ENCODE measurements at regions not wholly inside any gene's neighbourhood (a gene's known extent, or its start where the extent isn't known, plus 50 kb on each side); places are given as distances from the start of the nearest gene placed in this dataset.
"Not testable (repeated sequence)": the region's sequence is repeated elsewhere in the genome, so short reads cannot be mapped to it uniquely, and the experiment has no call there.

DNA sequence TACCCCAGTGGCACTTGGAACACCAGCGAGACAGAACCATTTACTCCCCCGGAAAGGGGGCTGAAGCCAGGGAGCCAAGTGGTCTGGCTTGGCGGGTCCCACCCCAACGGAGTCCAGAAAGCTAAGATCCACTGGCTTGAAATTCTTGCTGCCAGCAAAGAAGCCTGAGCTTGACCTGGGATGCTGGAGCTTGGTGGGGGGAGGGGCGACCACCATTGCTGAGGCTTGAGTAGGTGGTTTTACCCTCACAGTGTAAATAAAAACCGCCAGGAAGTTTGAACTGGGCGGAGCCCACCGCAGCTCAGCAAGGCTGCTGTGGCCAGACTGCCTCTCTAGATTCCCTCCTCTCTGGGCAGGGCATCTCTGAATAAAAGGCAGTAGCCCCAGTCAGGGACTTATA is 62.8 kb downstream of the RPS24 start:
- DNase-seq (ENCODE audit: low spot score); H3K36me3 ChIP-seq; H3K4me3 ChIP-seq; H3K9me3 ChIP-seq; H3K4me1 ChIP-seq (ENCODE audit: control insufficient read depth in 1 of 2, low read depth in 2 of 2); H3K27ac ChIP-seq; H3K27me3 ChIP-seq (replicated peaks; ENCODE audit: insufficient read depth); ATAC-seq (ENCODE audit: insufficient number of reproducible peaks, low FRiP score, low read depth): not testable (repeated sequence)

DNA sequence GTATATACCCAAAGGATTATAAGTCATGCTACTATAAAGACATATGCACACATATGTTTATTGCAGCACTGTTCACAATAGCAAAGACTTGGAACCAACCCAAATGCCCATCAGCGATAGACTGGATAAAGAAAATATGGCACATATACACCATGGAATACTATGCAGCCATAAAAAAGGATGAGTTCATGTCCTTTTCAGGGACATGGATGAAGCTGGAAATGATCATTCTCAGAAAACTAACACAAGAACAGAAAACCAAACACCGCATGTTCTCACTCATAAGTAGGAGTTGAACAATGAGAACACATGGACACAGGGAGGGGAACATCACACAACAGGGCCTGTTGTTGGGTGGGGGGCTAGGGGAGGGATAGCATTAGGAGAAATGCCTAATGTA is 68.9 kb downstream of the RPS24 start:
- H3K27me3 ChIP-seq (replicated peaks; ENCODE audit: insufficient read depth); H3K27ac ChIP-seq; H3K4me3 ChIP-seq; DNase-seq (ENCODE audit: low spot score); H3K4me1 ChIP-seq (ENCODE audit: control insufficient read depth in 1 of 2, low read depth in 2 of 2); ATAC-seq (ENCODE audit: insufficient number of reproducible peaks, low FRiP score, low read depth); H3K36me3 ChIP-seq: not testable (repeated sequence)
- peaks cover 12% of the 10 kb centered on the region for H3K9me3 ChIP-seq

DNA sequence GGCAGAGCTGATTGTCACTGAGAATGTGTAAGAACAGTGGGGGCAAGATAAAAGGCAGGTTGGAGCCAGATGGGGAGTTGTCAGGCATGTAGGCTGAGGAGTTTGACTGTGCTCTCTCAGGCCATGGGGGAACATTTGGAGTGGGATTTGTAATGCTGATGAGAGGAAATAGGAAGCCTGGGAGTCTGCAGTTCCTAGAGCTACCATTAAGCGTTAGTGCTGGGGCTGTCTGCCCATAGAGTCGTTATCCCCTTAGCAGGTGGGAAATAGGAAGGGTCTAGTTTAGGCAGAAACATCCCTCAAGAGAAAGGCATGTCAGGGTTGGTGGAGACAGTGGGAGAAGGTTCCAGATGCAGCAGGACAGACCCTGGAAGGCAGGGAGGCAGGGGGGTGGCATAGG is 75.5 kb downstream of the RPS24 start:
- Histone ChIP-seq H3K27ac (no peak overlapping the region), H3K4me1 (ENCODE audit: control insufficient read depth in 1 of 2, low read depth in 2 of 2) (no peaks in the 10 kb centered on the region), H3K36me3 (no peaks in the 10 kb centered on the region), H3K27me3 (replicated peaks; ENCODE audit: insufficient read depth) (no peaks in the 10 kb centered on the region), H3K9me3 (peaks cover 4% of the 10 kb centered on the region), H3K4me3 (no peak overlapping the region)
- no peak for ATAC-seq (ENCODE audit: insufficient number of reproducible peaks, low FRiP score, low read depth)
- DNase-seq (ENCODE audit: low spot score): no peak
- TF ChIP-seq, protein P1, sequence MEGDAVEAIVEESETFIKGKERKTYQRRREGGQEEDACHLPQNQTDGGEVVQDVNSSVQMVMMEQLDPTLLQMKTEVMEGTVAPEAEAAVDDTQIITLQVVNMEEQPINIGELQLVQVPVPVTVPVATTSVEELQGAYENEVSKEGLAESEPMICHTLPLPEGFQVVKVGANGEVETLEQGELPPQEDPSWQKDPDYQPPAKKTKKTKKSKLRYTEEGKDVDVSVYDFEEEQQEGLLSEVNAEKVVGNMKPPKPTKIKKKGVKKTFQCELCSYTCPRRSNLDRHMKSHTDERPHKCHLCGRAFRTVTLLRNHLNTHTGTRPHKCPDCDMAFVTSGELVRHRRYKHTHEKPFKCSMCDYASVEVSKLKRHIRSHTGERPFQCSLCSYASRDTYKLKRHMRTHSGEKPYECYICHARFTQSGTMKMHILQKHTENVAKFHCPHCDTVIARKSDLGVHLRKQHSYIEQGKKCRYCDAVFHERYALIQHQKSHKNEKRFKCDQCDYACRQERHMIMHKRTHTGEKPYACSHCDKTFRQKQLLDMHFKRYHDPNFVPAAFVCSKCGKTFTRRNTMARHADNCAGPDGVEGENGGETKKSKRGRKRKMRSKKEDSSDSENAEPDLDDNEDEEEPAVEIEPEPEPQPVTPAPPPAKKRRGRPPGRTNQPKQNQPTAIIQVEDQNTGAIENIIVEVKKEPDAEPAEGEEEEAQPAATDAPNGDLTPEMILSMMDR (IDR thresholded peaks at IDR 0.05): no peak

DNA sequence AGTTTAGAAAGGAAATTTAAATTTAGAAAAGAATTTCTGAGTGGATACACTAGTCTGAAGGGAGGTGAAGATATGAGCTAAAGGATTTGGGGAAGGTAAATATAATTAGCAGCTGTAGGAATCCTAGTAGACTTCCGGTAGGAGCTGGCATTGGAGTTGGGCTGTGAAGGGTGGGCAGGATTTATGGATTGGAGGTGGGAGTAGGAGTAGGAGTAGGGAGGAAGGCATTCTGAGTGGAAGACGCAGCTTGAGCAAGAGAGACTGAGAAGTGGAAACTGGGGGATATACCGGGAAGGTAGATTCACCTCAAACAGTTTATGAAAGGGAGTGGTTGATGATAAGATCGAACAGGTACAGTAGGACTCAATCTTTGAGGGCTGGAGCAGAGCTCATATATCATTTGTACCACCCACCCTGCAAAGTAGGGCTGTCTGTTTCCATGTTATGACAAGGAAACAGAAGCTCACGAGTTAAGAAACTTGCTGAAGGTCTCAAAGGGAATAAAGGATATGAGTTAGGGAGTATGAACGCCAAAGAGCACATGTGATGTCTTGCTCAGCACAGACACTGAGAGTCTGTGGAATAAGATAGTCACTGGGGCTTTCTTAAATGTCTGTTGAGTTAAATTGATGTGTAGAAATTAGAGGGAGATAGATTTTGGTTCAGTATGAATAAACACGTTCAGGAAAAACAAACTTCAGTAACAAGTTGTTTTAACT is 81.6 kb downstream of the RPS24 start:
- Histone ChIP-seq H3K9me3 (peaks cover 4% of the 10 kb centered on the region), H3K27ac (no peak overlapping the region), H3K27me3 (replicated peaks; ENCODE audit: insufficient read depth) (no peaks in the 10 kb centered on the region), H3K36me3 (no peaks in the 10 kb centered on the region), H3K4me3 (no peak overlapping the region), H3K4me1 (ENCODE audit: control insufficient read depth in 1 of 2, low read depth in 2 of 2) (no peaks in the 10 kb centered on the region)
- TF ChIP-seq, protein P1 (IDR thresholded peaks at IDR 0.05): no peak
- ATAC-seq (ENCODE audit: insufficient number of reproducible peaks, low FRiP score, low read depth): no peak
- DNase-seq (ENCODE audit: low spot score): no peak

DNA sequence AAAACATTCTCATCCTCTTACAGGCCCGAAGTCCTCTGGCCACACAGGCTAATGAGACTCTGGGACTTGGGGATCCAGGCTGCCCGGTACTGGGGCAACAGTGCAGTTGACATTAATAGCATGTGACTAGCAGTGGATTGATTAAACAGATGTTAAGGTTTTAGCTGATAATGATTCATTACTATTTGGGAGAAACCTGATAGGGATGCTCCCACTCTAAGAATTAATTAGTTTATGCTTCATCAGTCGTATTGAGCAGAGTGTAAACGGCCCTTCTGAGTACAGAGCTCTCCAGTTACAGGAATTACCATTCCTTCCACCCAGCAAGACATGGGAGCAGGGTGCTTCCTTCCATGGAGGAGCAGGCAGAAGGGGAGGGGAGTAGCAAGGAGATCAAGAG is 82.7 kb downstream of the RPS24 start:
- Histone ChIP-seq H3K4me3 (no peak overlapping the region), H3K4me1 (ENCODE audit: control insufficient read depth in 1 of 2, low read depth in 2 of 2) (no peaks in the 10 kb centered on the region), H3K36me3 (no peaks in the 10 kb centered on the region), H3K9me3 (peaks cover 4% of the 10 kb centered on the region), H3K27ac (no peak overlapping the region), H3K27me3 (replicated peaks; ENCODE audit: insufficient read depth) (no peaks in the 10 kb centered on the region)
- DNase-seq (ENCODE audit: low spot score) (no peak), ATAC-seq (ENCODE audit: insufficient number of reproducible peaks, low FRiP score, low read depth) (no peak)
- TF ChIP-seq, protein P1 (IDR thresholded peaks at IDR 0.05): no peak

DNA sequence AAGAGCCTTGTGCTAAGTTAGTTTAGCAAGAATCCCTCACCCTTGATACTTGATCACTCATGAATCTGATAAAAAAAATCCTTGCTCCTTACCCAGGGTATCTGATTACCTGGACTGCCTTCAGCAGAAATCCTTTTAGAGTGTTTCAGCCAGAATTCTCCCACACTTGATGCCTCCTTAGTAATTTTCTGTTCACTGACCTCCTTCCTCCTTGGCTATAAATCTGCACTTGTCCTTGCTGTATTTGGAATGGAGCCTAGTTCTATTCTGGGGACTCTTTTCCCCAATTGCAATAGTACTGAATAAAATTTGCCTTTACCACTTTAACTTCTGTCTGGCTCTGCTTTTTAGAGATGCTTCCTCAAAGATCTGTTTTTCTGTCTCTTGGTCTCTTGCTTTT is 84.9 kb downstream of the RPS24 start:
- peaks cover 16% of the 10 kb centered on the region for H3K9me3 ChIP-seq
- ATAC-seq (ENCODE audit: insufficient number of reproducible peaks, low FRiP score, low read depth): no peak
- H3K27ac ChIP-seq: no peak overlapping the region
- TF ChIP-seq, protein P1 (IDR thresholded peaks at IDR 0.05): no peak
- H3K27me3 ChIP-seq (replicated peaks; ENCODE audit: insufficient read depth): no peaks in the 10 kb centered on the region
- no peak overlapping the region for H3K4me3 ChIP-seq
- DNase-seq (ENCODE audit: low spot score): no peak
- H3K36me3 ChIP-seq: no peaks in the 10 kb centered on the region
- H3K4me1 ChIP-seq (ENCODE audit: control insufficient read depth in 1 of 2, low read depth in 2 of 2): no peaks in the 10 kb centered on the region

Measured in thoracic aorta (tissue), 2 donors.